ENCODE measurements at regions not wholly inside any gene's neighbourhood (a gene's known extent, or its start where the extent isn't known, plus 50 kb on each side); places are given as distances from the start of the nearest gene placed in this dataset.

DNA sequence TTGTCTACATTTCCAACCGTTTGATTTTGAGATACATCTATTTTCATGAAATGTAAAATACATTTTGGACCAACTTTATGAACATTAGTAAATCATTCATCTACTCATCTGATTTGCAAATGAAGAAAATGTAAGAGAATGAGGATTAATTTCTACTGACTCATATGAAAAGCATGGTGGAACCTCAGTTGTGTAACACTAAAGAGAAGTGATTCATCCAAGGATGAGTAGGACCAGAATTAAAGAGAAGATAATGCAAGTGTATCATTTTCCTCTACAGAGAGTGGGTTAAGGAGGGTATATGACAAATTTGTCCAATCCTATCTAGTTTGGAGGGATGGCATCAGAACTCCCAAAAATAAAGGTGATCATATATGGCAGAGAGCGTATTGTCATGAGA is 1967.6 kb downstream of the MRPL39 start (continued):
- TF ChIP-seq SRF (IDR thresholded peaks at IDR 0.05; ENCODE audit: low read depth, low read length): no peak
- TF ChIP-seq SP2 (IDR thresholded peaks at IDR 0.05; ENCODE audit: low read length): no peak
- TF ChIP-seq CTBP2 (IDR thresholded peaks at IDR 0.05; ENCODE audit: borderline replicate concordance, insufficient read depth, insufficient read length, low read length): no peak
- TF ChIP-seq SP1 (IDR thresholded peaks at IDR 0.05; ENCODE audit: low read depth, low read length): no peak
